Amniotic epithelial cell (primary cell): ENCODE measurements at regions not wholly inside any gene's neighbourhood (a gene's known extent, or its start where the extent isn't known, plus 50 kb on each side); places are given as distances from the start of the nearest gene placed in this dataset.
A peak's percentile ranks its signal among the peaks of the same experiment; 100 is the strongest.

ENCODE experiments used
- DNase-seq: peaks from one replicate; pipeline ENCODE4 v3.0.0-alpha.2; 2010; ENCODE audit warnings: low read depth

GRCh38 chr1:168964478-168964877 lies 142.0 kb upstream of the ATP1B1 start:
- DNase-seq = no peak

GRCh38 chr1:168966217-168966616 lies 140.3 kb upstream of the ATP1B1 start:
- DNase-seq = no peak

GRCh38 chr1:168966636-168967035 lies 139.9 kb upstream of the ATP1B1 start:
- DNase-seq = no peak

- DNase-seq = no peak
Measured at GRCh38 chr1:168970926-168971659, 135.4 kb upstream of the ATP1B1 start.

- no peak for DNase-seq
Measured at GRCh38 chr1:168972225-168972624, 134.3 kb upstream of the ATP1B1 start.

- no peak for DNase-seq
Measured at GRCh38 chr1:168972887-168973286, 133.6 kb upstream of the ATP1B1 start.

GRCh38 chr1:168974117-168974516 lies 132.4 kb upstream of the ATP1B1 start:
- peak; percentile 2 for DNase-seq

GRCh38 chr1:168974611-168975010 lies 131.9 kb upstream of the ATP1B1 start:
- DNase-seq = no peak

GRCh38 chr1:168976267-168976666 lies 130.2 kb upstream of the ATP1B1 start:
- no peak for DNase-seq

- DNase-seq = no peak
Measured at GRCh38 chr1:168977618-168978017, 128.9 kb upstream of the ATP1B1 start.

GRCh38 chr1:168979276-168979675 lies 127.2 kb upstream of the ATP1B1 start:
- DNase-seq = no peak

- DNase-seq = no peak
Measured at GRCh38 chr1:168980180-168980579, 126.3 kb upstream of the ATP1B1 start.

- DNase-seq = no peak
Measured at GRCh38 chr1:168980656-168981055, 125.8 kb upstream of the ATP1B1 start.

- no peak for DNase-seq
Measured at GRCh38 chr1:168982778-168983177, 123.7 kb upstream of the ATP1B1 start.

GRCh38 chr1:168987330-168987729 lies 119.2 kb upstream of the ATP1B1 start:
- no peak for DNase-seq

- DNase-seq = no peak
Measured at GRCh38 chr1:168987923-168988322, 118.6 kb upstream of the ATP1B1 start.

- DNase-seq = no peak
Measured at GRCh38 chr1:168989985-168990384, 116.5 kb upstream of the ATP1B1 start.

GRCh38 chr1:168991667-168992475 lies 114.6 kb upstream of the ATP1B1 start:
- DNase-seq = no peak

- no peak for DNase-seq
Measured at GRCh38 chr1:169001353-169001752, 105.1 kb upstream of the ATP1B1 start.

- DNase-seq = no peak
Measured at GRCh38 chr1:169003864-169004516, 102.5 kb upstream of the ATP1B1 start.

GRCh38 chr1:169005776-169006175 lies 100.7 kb upstream of the ATP1B1 start:
- DNase-seq = no peak

GRCh38 chr1:169009666-169010065 lies 96.8 kb upstream of the ATP1B1 start:
- DNase-seq = no peak

- DNase-seq = no peak
Measured at GRCh38 chr1:169012416-169012815, 94.1 kb upstream of the ATP1B1 start.
